CD14-positive monocyte (primary cell): ENCODE measurements at regions not wholly inside any gene's neighbourhood (a gene's known extent, or its start where the extent isn't known, plus 50 kb on each side); places are given as distances from the start of the nearest gene placed in this dataset.

Experiments
- DNase-seq, 3 donors: peaks; one replicate each; pipeline ENCODE4 v3.0.0-alpha.2; 2011 to 2022
- H2AFZ ChIP-seq: 2 replicates; pipeline ENCODE4 v1.6.0; 2012; ENCODE audit warnings: mild to moderate bottlenecking, low read depth, low read length, inconsistent platforms; ENCODE audit not compliant: insufficient read depth, poor library complexity, severe bottlenecking
- H3K27ac ChIP-seq, 2 donors: 1 replicate in 1 of 2; 2 replicates in 1 of 2; pipeline ENCODE4 v1.5.1; 2012 to 2013; ENCODE audit warnings: low read length in 2 of 2, control low read depth in 1 of 2, inconsistent platforms in 1 of 2, low read depth in 1 of 2, mild to moderate bottlenecking in 1 of 2
- H3K27me3 ChIP-seq, 2 donors: one replicate each; pipeline versions ENCODE4 v1.6.0 to v1.6.1; 2011 to 2013; ENCODE audit warnings: low read length in 2 of 2; ENCODE audit not compliant: control insufficient read depth in 2 of 2, insufficient read depth in 2 of 2
- H3K36me3 ChIP-seq, 2 donors: replicated peaks in 1 of 2; 1 replicate in 1 of 2; 2 replicates in 1 of 2; pipeline versions ENCODE4 v1.5.1 to v1.6.1; 2012 to 2013; ENCODE audit warnings: low read length in 2 of 2, control low read depth in 1 of 2, inconsistent platforms in 1 of 2, mild to moderate bottlenecking in 1 of 2; ENCODE audit not compliant: insufficient read depth in 2 of 2, control insufficient read depth in 1 of 2
- H3K4me1 ChIP-seq, 2 donors: 1 replicate in 1 of 2; 2 replicates in 1 of 2; pipeline versions ENCODE4 v1.5.1 to v1.6.1; 2012 to 2013; ENCODE audit warnings: low read length in 2 of 2, control low read depth in 1 of 2, inconsistent platforms in 1 of 2, mild to moderate bottlenecking in 1 of 2, moderate library complexity in 1 of 2; ENCODE audit not compliant: insufficient read depth in 2 of 2, control insufficient read depth in 1 of 2
- H3K4me2 ChIP-seq: replicated peaks from 2 replicates; pipeline ENCODE3; 2012; ENCODE audit warnings: low read length, moderate library complexity, mild to moderate bottlenecking; ENCODE audit not compliant: poor library complexity, severe bottlenecking; ENCODE audit errors: extremely low read depth
- H3K4me3 ChIP-seq, 3 experiments: fragments of 200-600 bp in 1 of 3; sonication (generic) in 1 of 3; replicated peaks in 1 of 3; 1 replicate in 2 of 3; 2 replicates in 1 of 3; pipeline ENCODE4 v1.5.1; 2011 to 2013; ENCODE audit warnings: low read length in 3 of 3, mild to moderate bottlenecking in 3 of 3, control low read depth in 2 of 3, low read depth in 2 of 3, inconsistent platforms in 1 of 3, moderate library complexity in 1 of 3
- H3K79me2 ChIP-seq: 2 replicates; pipeline ENCODE4 v1.6.0; 2012; ENCODE audit warnings: mild to moderate bottlenecking, control low read depth, inconsistent platforms, low read length, moderate library complexity; ENCODE audit not compliant: insufficient read depth
- H3K9ac ChIP-seq: 2 replicates; pipeline ENCODE4 v1.6.0; 2017; ENCODE audit warnings: low read length, mild to moderate bottlenecking; ENCODE audit not compliant: insufficient read depth, poor library complexity, severe bottlenecking
- H3K9me3 ChIP-seq, 2 donors: replicated peaks in 1 of 2; 1 replicate in 1 of 2; 2 replicates in 1 of 2; pipeline versions ENCODE4 v1.5.1 to v1.6.1; 2012 to 2013; ENCODE audit warnings: low read length in 2 of 2, control low read depth in 1 of 2; ENCODE audit not compliant: control insufficient read depth in 1 of 2, insufficient read depth in 1 of 2
- H4K20me1 ChIP-seq: 2 replicates; pipeline ENCODE4 v1.6.0; 2012; ENCODE audit warnings: mild to moderate bottlenecking, low read length, control low read depth, moderate library complexity; ENCODE audit not compliant: insufficient read depth
- H3K27ac Mint-ChIP-seq, 7 donors: one replicate each; pipeline ENCODE4 v1.8.0; 2020; ENCODE audit warnings: mild to moderate bottlenecking in 7 of 7, mixed read lengths in 7 of 7, moderate library complexity in 6 of 7, inconsistent platforms in 2 of 7
- H3K27me3 Mint-ChIP-seq, 3 donors: one replicate each; pipeline ENCODE4 v1.8.0; 2021 to 2022; ENCODE audit warnings: low read depth in 3 of 3, mild to moderate bottlenecking in 3 of 3, mixed read lengths in 3 of 3, moderate library complexity in 3 of 3, inconsistent platforms in 1 of 3
- H3K36me3 Mint-ChIP-seq, 2 donors: one replicate each; pipeline ENCODE4 v1.8.0; 2020; ENCODE audit warnings: mixed read lengths in 2 of 2, inconsistent platforms in 1 of 2, mild to moderate bottlenecking in 1 of 2
- H3K4me1 Mint-ChIP-seq: one replicate; pipeline ENCODE4 v1.8.0; 2020; ENCODE audit warnings: mild to moderate bottlenecking, mixed read lengths
- H3K4me3 Mint-ChIP-seq, 2 donors: one replicate each; pipeline ENCODE4 v1.8.0; 2020; ENCODE audit warnings: mild to moderate bottlenecking in 2 of 2, mixed read lengths in 2 of 2, moderate library complexity in 1 of 2
- H3K9me3 Mint-ChIP-seq, 7 donors: one replicate each; pipeline ENCODE4 v1.8.0; 2020 to 2022; ENCODE audit warnings: mixed read lengths in 7 of 7, mild to moderate bottlenecking in 6 of 7, moderate library complexity in 6 of 7, inconsistent platforms in 2 of 7
- CTCF ChIP-seq: fragments of 200-600 bp; IDR thresholded peaks from one replicate; pipeline ENCODE4 v1.8.0; 2022; ENCODE audit warnings: antibody characterized with exemption, mild to moderate bottlenecking
- WGBS: methylation state at CpG from one replicate; pipeline ENCODE4 v1.1.5; 2013; ENCODE audit warnings: missing lambda C conversion rate; ENCODE audit not compliant: insufficient coverage; 5-methylcytosine and 5-hydroxymethylcytosine counted together
- intact Hi-C, 2 donors: fragments of 100-400 bp; cut with micrococcal nuclease; formaldehyde crosslinking; loops; one replicate each; pipeline versions ENCODE4 v1.15.0 to v1.15.1; 2023

DNA sequence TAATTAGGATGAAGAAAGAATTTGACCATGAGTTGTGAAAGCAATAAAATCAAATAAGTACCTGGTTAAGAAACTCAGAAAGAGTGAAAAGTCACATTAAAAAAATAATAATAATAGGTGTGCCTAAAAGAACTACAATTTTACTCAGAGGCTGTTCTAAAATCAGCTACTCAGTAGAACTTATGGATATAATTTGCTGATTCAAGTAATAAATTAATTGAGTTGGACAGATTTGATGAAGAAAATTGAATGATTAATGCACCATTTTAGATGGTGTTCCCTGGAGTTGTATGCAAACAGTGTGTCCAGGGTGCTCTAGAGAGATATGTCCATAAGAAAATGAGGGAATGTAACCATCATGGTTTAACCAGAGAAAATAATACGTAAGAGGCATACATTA is 2852.5 kb downstream of the PCDH9 start:
- Mint-ChIP-seq H3K36me3 (no peaks in the 10 kb centered on the region), H3K4me3 (no peak overlapping the region), H3K27me3 (no peaks in the 10 kb centered on the region), H3K4me1 (no peaks in the 10 kb centered on the region), H3K27ac (no peak overlapping the region), H3K9me3 (peaks cover 0 to 19% (median 6%) of the 10 kb centered on the region in 7 donors)
- Histone ChIP-seq H4K20me1 (no peaks in the 10 kb centered on the region), H2AFZ (no peak overlapping the region), H3K4me3 (no peak overlapping the region), H3K9me3 (peaks cover 10 to 18% of the 10 kb centered on the region in 2 donors), H3K9ac (no peak overlapping the region), H3K27ac (no peak overlapping the region), H3K4me2 (no peak overlapping the region), H3K79me2 (no peaks in the 10 kb centered on the region), H3K4me1 (no peaks in the 10 kb centered on the region), H3K27me3 (no peaks in the 10 kb centered on the region), H3K36me3 (no peaks in the 10 kb centered on the region)
- WGBS = no CpG with 5 or more reads among the region's 1 CpG
- no peak for TF ChIP-seq CTCF
- DNase-seq = no peak
- intact Hi-C loops = no loop called here

- Histone ChIP-seq H3K9me3 (peaks cover 38 to 55% of the 10 kb centered on the region in 2 donors), H3K79me2 (no peaks in the 10 kb centered on the region), H3K36me3 (no peaks in the 10 kb centered on the region), H3K4me3 (no peak overlapping the region), H4K20me1 (no peaks in the 10 kb centered on the region), H3K9ac (no peak overlapping the region), H3K4me2 (no peak overlapping the region), H3K27me3 (no peaks in the 10 kb centered on the region), H3K27ac (no peak overlapping the region), H3K4me1 (no peaks in the 10 kb centered on the region), H2AFZ (no peak overlapping the region)
- Mint-ChIP-seq H3K36me3 (no peaks in the 10 kb centered on the region), H3K27ac (no peak overlapping the region), H3K9me3 (peaks cover 7 to 28% (median 13%) of the 10 kb centered on the region in 7 donors), H3K4me3 (no peak overlapping the region), H3K4me1 (no peaks in the 10 kb centered on the region), H3K27me3 (no peaks in the 10 kb centered on the region)
- intact Hi-C loops = no loop called here
- WGBS = 70% methylated on average over 2 of the region's 2 CpGs
- no peak for TF ChIP-seq CTCF
- DNase-seq = no peak
Measured at GRCh38 chr13:64371461-64371860, 2858.7 kb downstream of the PCDH9 start.
